ENCODE measurements at regions not wholly inside any gene's neighbourhood (a gene's known extent, or its start where the extent isn't known, plus 50 kb on each side); places are given as distances from the start of the nearest gene placed in this dataset.

- TF ChIP-seq EZH2 (IDR thresholded peaks at IDR 0.05; ENCODE audit: borderline replicate concordance, low read length) (no peak), CTCF (IDR thresholded peaks at IDR 0.05; ENCODE audit: low read length) (no peak)
These were observed 431.9 kb downstream of the PLCL1 start for GRCh38 chr2:198236338-198236737.

Data from OCI-LY1 (cell line).